HUES6 (cell line): ENCODE measurements at regions not wholly inside any gene's neighbourhood (a gene's known extent, or its start where the extent isn't known, plus 50 kb on each side); places are given as distances from the start of the nearest gene placed in this dataset.
"Not testable (repeated sequence)": the region's sequence is repeated elsewhere in the genome, so short reads cannot be mapped to it uniquely, and the experiment has no call there.

Source experiments
- H3K27ac ChIP-seq: 2 replicates; pipeline ENCODE4 v1.7.0; 2013; ENCODE audit warnings: low read depth, mild to moderate bottlenecking, low read length, inconsistent platforms
- H3K27me3 ChIP-seq: 2 replicates; pipeline ENCODE4 v1.6.1; 2013; ENCODE audit warnings: low read length; ENCODE audit not compliant: control insufficient read depth, insufficient read depth
- H3K36me3 ChIP-seq: 2 replicates; pipeline ENCODE4 v1.6.1; 2013; ENCODE audit warnings: low read length; ENCODE audit not compliant: control insufficient read depth, insufficient read depth
- H3K4me1 ChIP-seq: 2 replicates; pipeline ENCODE4 v1.6.1; 2013; ENCODE audit warnings: low read length; ENCODE audit not compliant: control insufficient read depth, insufficient read depth
- H3K4me3 ChIP-seq: 2 replicates; pipeline ENCODE4 v1.5.1; 2013; ENCODE audit warnings: low read depth, low read length
- H3K9ac ChIP-seq: one replicate; pipeline ENCODE4 v1.6.1; 2013; ENCODE audit warnings: mild to moderate bottlenecking, low read length
- H3K9me3 ChIP-seq: 2 replicates; pipeline ENCODE4 v1.6.1; 2013; ENCODE audit warnings: low read depth, low read length; ENCODE audit not compliant: control insufficient read depth, insufficient read depth

DNA sequence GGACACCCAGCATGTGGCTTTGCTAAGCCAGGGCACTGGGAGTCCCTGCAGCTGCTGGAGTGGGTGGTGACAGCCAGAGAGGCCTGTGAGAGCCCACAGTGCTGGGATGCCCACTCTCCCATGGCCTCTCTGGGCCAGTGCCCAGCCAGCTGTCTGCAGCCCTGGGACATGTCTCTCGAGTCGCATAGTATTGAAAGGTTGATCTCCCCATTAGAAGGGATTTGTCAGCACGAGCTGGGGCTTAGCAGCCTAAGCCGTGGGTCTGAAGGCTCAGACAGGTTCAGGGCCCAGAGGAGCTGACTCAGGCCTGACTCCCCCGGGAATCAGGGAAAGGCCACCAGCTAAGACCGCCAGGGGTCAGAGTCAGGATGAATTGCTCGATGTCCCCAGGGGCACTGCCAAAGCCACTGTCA, 53.5 kb downstream of the FOXD2 start:
- H3K9ac ChIP-seq, result no peak overlapping the region
- H3K9me3 ChIP-seq, result no peaks in the 10 kb centered on the region
- H3K4me3 ChIP-seq, result no peak overlapping the region
- no peaks in the 10 kb centered on the region for H3K36me3 ChIP-seq
- no peaks in the 10 kb centered on the region for H3K4me1 ChIP-seq
- peaks cover 82% of the 10 kb centered on the region for H3K27me3 ChIP-seq
- H3K27ac ChIP-seq, result no peak overlapping the region

DNA sequence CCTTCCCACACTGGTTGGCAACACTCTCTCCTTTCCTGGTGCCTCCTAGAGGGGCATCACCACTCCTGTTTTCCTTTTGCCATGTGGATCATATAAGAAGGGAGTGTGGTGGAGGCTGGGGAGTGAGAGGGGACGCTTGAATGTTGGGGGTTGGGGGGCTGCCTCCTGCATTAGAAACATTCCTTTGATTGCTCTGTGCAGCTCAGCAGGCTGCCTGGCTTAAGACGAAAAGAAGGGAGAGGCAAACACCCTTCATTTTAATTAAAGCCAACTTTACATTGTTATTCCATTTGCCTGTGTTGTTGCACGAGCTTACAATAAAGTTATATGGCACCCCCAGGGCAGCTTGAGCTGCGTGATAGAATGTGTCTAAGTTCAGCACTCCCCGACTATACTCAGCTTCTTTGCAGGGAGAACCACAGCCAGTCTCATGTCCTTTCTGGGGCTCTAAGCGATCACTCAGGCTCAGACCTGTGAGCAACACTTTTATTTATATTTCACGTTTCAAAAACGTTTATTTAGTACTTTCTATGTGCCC, 57.4 kb downstream of the FOXD2 start:
- H3K4me1 ChIP-seq, result no peaks in the 10 kb centered on the region
- H3K9me3 ChIP-seq, result no peaks in the 10 kb centered on the region
- no peaks in the 10 kb centered on the region for H3K36me3 ChIP-seq
- H3K9ac ChIP-seq, result no peak overlapping the region
- H3K4me3 ChIP-seq, result no peak overlapping the region
- peaks cover 60% of the 10 kb centered on the region for H3K27me3 ChIP-seq
- H3K27ac ChIP-seq, result no peak overlapping the region

DNA sequence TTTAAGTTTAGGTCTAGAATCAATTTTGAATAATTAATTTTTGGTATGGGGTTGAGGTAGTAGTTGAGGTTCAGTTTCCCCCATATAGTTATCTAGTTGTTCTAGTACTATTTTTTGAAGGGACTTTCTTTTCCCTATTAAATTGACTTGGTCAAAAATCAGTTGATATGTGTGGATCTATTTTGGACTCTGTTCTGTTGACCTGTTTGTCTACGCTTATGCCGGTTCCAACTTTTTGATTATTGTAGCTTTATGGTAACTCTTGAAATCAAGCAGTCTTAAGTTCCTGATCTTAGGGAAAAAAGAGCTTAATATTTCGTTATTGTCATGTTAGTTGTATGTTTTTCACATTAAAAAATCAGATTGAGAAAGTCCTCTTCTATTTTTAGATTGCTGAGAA, 60.7 kb downstream of the FOXD2 start:
- H3K27me3 ChIP-seq, result peaks cover 62% of the 10 kb centered on the region
- H3K36me3 ChIP-seq, result no peaks in the 10 kb centered on the region
- no peak overlapping the region for H3K9ac ChIP-seq
- H3K9me3 ChIP-seq, result no peaks in the 10 kb centered on the region
- H3K27ac ChIP-seq, result no peak overlapping the region
- H3K4me1 ChIP-seq, result no peaks in the 10 kb centered on the region
- no peak overlapping the region for H3K4me3 ChIP-seq

DNA sequence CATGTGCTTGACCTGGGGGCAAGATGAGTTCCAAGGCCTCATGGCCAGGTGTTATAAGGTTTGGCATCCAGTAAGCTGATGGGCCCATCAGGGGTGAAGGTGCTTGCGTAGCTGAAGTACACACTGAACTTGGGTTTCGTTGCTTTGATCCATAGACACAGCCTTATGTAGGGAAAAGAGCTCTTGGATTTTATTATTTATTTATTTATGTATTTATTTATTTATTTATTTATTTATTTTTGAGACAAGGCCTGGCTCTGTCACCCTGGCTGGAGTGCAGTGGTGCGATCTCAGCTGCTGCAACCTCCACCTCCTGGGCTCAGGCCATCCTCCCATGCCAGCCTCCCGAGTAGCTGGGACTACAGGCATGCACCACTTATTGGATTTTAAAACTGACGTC, 63.2 kb downstream of the FOXD2 start:
- no peak overlapping the region for H3K27ac ChIP-seq
- H3K9me3 ChIP-seq, result no peaks in the 10 kb centered on the region
- H3K36me3 ChIP-seq, result no peaks in the 10 kb centered on the region
- H3K4me3 ChIP-seq, result no peak overlapping the region
- no peaks in the 10 kb centered on the region for H3K4me1 ChIP-seq
- no peak overlapping the region for H3K9ac ChIP-seq
- H3K27me3 ChIP-seq, result peaks cover 52% of the 10 kb centered on the region

DNA sequence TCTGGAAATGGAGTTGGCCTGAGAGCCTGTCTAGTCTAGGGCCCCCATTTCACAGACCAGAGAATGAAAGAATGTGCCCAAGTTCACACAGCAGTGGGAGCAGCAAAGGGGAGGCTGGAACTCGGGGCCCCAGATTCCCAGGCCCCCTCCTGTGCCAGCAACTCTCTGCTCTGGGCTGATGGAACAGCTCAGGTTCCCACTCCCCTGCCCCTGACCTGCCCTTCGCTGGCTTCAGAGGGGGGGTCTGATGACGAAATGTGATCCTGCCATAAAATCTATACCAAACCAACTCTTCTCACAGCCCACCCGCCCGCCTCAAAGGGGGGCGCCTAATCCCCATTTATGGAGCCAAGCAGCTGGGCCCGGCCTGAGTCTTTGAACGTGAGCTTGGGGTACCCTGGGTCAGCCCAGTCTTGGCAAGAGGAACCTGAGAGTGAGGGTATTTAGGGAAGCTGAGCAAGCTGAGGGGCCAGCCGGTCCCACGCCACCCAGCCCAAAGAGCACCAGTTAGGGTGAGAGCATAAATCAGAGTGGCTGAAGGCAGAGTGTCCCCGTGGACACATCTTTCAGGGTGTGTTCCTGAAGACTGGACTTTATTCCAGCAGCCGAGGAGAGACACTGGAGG, 65.0 kb downstream of the FOXD2 start:
- H3K9me3 ChIP-seq, result no peaks in the 10 kb centered on the region
- peaks cover 59% of the 10 kb centered on the region for H3K27me3 ChIP-seq
- H3K9ac ChIP-seq, result no peak overlapping the region
- no peak overlapping the region for H3K4me3 ChIP-seq
- H3K27ac ChIP-seq, result no peak overlapping the region
- H3K36me3 ChIP-seq, result no peaks in the 10 kb centered on the region
- no peaks in the 10 kb centered on the region for H3K4me1 ChIP-seq

DNA sequence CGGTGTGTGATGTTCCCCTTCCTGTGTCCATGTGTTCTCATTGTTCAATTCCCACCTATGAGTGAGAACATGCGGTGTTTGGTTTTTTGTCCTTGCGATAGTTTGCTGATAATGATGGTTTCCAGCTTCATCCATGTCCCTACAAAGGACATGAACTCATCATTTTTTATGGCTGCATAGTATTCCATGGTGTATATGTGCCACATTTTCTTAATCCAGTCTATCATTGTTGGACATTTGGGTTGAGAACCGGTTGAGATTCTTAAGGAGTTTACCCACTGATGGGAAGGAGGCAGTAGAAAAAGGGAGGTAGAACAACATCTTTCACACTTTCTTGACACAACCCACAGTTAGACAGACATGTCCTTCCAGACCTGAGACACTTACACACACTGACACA, 67.0 kb downstream of the FOXD2 start:
- not testable (repeated sequence) for H3K36me3 ChIP-seq, H3K9me3 ChIP-seq

DNA sequence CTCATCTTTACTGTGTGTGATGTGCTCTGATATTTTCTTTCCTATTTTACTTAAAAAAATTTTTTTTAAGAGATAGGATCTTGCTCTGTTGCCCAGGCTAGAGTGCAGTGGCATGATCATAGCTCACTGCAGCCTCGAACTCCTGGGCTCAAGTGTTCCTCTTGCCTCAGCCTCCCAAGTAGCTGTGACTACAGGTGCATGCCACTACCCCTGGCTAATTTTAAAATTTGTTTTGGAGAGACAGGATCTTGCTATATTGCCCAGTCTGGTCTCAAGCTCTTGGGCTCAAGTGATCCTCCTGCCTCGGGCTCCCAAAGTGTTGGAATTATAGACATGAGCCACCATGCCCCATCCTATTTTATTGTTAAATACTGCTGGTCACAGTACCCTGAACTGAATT, 67.4 kb downstream of the FOXD2 start:
- Histone ChIP-seq H3K27ac (no peak overlapping the region), H3K27me3 (peaks cover 83% of the 10 kb centered on the region), H3K9ac (no peak overlapping the region), H3K4me3 (no peak overlapping the region), H3K4me1 (peaks cover 10% of the 10 kb centered on the region; the same call in 1 of the 2 replicates), H3K36me3 (no peaks in the 10 kb centered on the region), H3K9me3 (no peaks in the 10 kb centered on the region)

More for the DNA sequence above, 67.0 kb downstream of the FOXD2 start:
- not testable (repeated sequence) for H3K27ac ChIP-seq, H3K4me3 ChIP-seq, H3K9ac ChIP-seq, H3K4me1 ChIP-seq
- H3K27me3 ChIP-seq, result peaks cover 79% of the 10 kb centered on the region

DNA sequence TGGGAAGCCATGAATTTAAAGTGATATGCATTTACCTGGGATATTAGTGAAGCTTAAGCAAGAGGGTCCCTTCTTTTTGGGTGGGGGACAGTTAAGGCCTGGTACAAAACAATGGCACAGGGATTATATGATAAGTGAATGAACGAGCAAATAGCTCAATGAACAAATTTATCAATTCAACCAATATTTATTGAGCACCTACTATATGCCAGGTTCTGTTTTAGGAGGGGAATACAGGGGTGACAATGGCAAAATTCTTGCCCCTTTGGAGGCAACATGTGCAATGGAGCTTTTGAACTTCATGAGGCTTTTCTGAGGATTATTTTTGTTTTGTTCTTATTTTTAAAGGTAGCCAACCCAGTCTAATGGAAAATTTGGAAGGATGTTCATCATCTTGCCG, 68.2 kb downstream of the FOXD2 start:
- H3K27ac ChIP-seq, result no peak overlapping the region
- no peak overlapping the region for H3K4me3 ChIP-seq
- no peaks in the 10 kb centered on the region for H3K9me3 ChIP-seq
- peaks cover 10% of the 10 kb centered on the region; the same call in 1 of the 2 replicates for H3K4me1 ChIP-seq
- H3K36me3 ChIP-seq, result no peaks in the 10 kb centered on the region
- no peak overlapping the region for H3K9ac ChIP-seq
- H3K27me3 ChIP-seq, result peaks cover 84% of the 10 kb centered on the region

DNA sequence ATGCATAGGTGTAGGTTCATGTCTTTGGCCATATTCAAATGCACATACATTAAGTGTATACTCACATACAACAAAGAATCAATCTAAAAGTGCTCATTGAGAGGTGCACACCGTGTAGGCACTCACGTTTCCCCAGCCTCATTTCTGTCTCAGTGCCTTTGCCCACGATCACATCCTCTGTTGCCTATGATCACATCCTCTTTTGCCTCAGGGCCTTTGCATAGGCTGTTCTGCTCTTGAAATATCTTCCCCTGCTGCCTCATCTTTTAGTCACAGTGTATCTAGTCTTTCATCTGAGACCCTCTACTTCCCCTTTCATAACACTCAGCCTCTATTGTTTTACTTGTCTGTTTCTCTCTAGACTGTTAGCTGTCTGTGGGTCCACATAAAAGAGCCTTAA, 69.3 kb downstream of the FOXD2 start:
- no peak overlapping the region for H3K27ac ChIP-seq
- peaks cover 88% of the 10 kb centered on the region for H3K27me3 ChIP-seq
- peaks cover 10% of the 10 kb centered on the region; the same call in 1 of the 2 replicates for H3K4me1 ChIP-seq
- H3K36me3 ChIP-seq, result no peaks in the 10 kb centered on the region
- no peak overlapping the region for H3K4me3 ChIP-seq
- no peaks in the 10 kb centered on the region for H3K9me3 ChIP-seq
- no peak overlapping the region for H3K9ac ChIP-seq

DNA sequence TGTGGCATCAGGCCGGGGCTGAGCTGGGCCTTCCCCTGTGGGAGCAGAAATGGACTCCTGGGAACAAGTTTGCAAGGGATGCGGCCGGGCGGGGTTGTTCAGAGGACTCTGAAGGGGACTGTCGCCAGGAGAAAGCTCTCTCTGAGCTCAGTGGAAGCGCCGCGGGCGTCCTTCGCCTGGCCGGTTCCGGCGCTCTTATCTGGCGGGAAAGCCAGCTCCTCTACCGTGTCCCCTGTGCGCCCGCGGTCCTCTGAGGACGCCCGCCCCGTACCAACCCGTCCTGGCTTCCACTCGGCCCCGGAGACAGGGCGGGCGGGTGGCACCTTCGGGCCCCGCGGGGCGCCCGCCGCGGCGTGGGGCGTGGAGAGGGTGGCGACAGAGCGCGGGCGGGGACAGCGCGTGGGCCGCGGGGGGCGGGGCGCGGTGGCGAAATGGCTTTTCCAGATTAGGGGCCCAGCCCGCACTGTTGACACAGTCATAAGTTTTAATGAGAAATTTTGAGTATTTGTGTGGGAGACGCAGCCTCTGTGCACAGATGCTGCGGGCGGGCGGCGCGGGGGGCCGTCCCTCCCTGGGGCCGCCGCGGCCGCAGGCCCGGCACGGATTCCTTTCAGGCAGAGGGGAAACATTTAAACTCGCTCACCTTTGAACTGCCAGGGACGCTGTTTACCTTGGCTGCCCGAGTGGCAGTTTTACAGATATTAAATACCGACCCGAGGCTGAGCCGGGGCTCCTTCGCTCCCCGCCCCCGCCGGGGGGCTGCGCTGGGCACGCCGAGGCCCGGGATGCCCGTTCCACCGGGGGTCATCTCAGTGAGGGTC, 70.2 kb downstream of the FOXD2 start:
- Histone ChIP-seq H3K4me1 (peaks cover 10% of the 10 kb centered on the region; the same call in 1 of the 2 replicates), H3K4me3 (peak overlapping the region; percentile 71), H3K27ac (no peak overlapping the region), H3K9ac (peak overlapping the region; percentile 22), H3K36me3 (no peaks in the 10 kb centered on the region), H3K27me3 (peaks cover 90% of the 10 kb centered on the region), H3K9me3 (no peaks in the 10 kb centered on the region)
